GM12878 (cell line): ENCODE measurements at regions not wholly inside any gene's neighbourhood (a gene's known extent, or its start where the extent isn't known, plus 50 kb on each side); places are given as distances from the start of the nearest gene placed in this dataset.

Experiments used
- CREM ChIP-seq: IDR thresholded peaks from 2 replicates; pipeline ENCODE4 v1.6.1; 2014; ENCODE audit warnings: antibody characterized with exemption, low read depth
- MLLT1 ChIP-seq: fragments of 450-650 bp; IDR thresholded peaks from 2 replicates; pipeline ENCODE4 v1.6.1; 2016; ENCODE audit warnings: mild to moderate bottlenecking
- NFXL1 ChIP-seq: fragments of 450-650 bp; IDR thresholded peaks from 2 replicates; pipeline ENCODE4 v1.6.1; 2017; ENCODE audit warnings: antibody characterized with exemption, mild to moderate bottlenecking, borderline replicate concordance

GRCh38 chrX:8851231-8851886 is 50.2 kb upstream of the FAM9A start (continued):
- TF ChIP-seq MLLT1 (no peak), CREM (no peak), NFXL1 (no peak)
- TF ChIP-seq, all 136 proteins: peak for 0
